Colonic mucosa (tissue), 4 donors: ENCODE measurements at regions not wholly inside any gene's neighbourhood (a gene's known extent, or its start where the extent isn't known, plus 50 kb on each side); places are given as distances from the start of the nearest gene placed in this dataset.

Experiments
- DNase-seq: peaks from one replicate; pipeline ENCODE4 v3.0.0-alpha.2; 2020
- H3K27ac ChIP-seq: fragments of 200-600 bp; one replicate; pipeline ENCODE4 v1.8.0; 2021
- H3K27me3 ChIP-seq: fragments of 200-600 bp; one replicate; pipeline ENCODE4 v1.8.0; 2021
- H3K36me3 ChIP-seq: fragments of 200-600 bp; one replicate; pipeline ENCODE4 v1.8.0; 2021
- H3K4me1 ChIP-seq: fragments of 200-600 bp; one replicate; pipeline ENCODE4 v1.8.0; 2021; ENCODE audit warnings: mild to moderate bottlenecking
- H3K4me3 ChIP-seq: fragments of 200-600 bp; one replicate; pipeline ENCODE4 v1.8.0; 2021
- H3K9ac ChIP-seq, 2 donors: one replicate each; pipeline ENCODE4 v1.7.0; 2013; ENCODE audit warnings: control low read depth in 2 of 2, low read depth in 2 of 2, low read length in 2 of 2
- H3K9me3 ChIP-seq: fragments of 200-600 bp; one replicate; pipeline ENCODE4 v1.8.0; 2021
- intact Hi-C: fragments of 100-400 bp; cut with DNase I; formaldehyde crosslinking; loops from one replicate; pipeline ENCODE4 v1.14.1; 2022
- TF ChIP-seq, protein P1 (sequence below): fragments of 200-600 bp; IDR thresholded peaks from one replicate; pipeline ENCODE4 v1.8.0; 2022; ENCODE audit warnings: antibody characterized with exemption, mild to moderate bottlenecking
- donor health status: healthy.
- donor health status: DM: no; HTN: no; CAD: no.
- donor health status: DM: no; HTN: no; CAD: no.

DNA sequence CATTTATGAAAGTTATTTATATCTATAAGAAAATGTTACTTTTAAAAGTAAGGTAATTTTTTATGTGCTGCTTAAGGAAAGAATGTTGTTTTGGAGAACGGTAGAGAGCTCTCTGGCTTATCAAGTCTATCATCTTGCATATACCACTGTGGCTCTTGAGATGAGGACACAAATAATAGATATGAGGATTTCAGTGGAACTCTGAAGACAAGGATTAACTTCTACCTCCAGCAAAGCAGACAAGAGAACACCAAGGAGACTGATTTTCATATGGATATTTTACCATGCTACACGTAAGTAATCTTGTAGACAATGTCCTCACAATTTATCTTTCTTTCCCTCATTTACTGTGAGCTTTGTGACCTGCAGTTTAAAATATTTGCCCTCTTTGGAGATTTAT is 557.5 kb upstream of the NDST4 start:
- no peaks in the 10 kb centered on the region for H3K4me1 ChIP-seq
- TF ChIP-seq, protein P1, sequence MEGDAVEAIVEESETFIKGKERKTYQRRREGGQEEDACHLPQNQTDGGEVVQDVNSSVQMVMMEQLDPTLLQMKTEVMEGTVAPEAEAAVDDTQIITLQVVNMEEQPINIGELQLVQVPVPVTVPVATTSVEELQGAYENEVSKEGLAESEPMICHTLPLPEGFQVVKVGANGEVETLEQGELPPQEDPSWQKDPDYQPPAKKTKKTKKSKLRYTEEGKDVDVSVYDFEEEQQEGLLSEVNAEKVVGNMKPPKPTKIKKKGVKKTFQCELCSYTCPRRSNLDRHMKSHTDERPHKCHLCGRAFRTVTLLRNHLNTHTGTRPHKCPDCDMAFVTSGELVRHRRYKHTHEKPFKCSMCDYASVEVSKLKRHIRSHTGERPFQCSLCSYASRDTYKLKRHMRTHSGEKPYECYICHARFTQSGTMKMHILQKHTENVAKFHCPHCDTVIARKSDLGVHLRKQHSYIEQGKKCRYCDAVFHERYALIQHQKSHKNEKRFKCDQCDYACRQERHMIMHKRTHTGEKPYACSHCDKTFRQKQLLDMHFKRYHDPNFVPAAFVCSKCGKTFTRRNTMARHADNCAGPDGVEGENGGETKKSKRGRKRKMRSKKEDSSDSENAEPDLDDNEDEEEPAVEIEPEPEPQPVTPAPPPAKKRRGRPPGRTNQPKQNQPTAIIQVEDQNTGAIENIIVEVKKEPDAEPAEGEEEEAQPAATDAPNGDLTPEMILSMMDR = no peak
- no peak for DNase-seq
- intact Hi-C loops = no loop called here
- H3K27ac ChIP-seq = no peak overlapping the region
- H3K27me3 ChIP-seq = no peaks in the 10 kb centered on the region
- H3K9ac ChIP-seq = no peak overlapping the region
- H3K4me3 ChIP-seq = no peak overlapping the region
- no peaks in the 10 kb centered on the region for H3K9me3 ChIP-seq
- H3K36me3 ChIP-seq = no peaks in the 10 kb centered on the region

DNA sequence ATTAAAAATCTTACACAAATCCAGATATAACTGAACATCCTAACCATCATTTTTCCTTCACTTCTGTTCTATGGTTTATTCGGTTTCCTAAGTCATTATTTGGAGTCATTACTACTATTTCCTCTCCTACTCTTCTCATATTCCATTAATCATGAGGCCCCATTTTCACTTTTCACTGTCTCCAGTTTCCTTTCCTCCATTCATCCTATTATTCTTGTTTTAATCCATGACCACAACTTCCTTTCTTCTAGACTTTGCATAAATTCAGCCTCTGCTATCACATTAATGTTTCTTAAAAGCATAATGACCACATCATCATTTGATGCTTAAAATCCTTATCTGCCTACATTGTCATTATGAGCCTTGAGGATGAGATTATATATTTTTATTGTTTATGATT is 555.0 kb upstream of the NDST4 start:
- H3K9me3 ChIP-seq = no peaks in the 10 kb centered on the region
- H3K36me3 ChIP-seq = no peaks in the 10 kb centered on the region
- TF ChIP-seq, protein P1 = no peak
- no peak overlapping the region for H3K9ac ChIP-seq
- no peaks in the 10 kb centered on the region for H3K4me1 ChIP-seq
- H3K27ac ChIP-seq = no peak overlapping the region
- no peak for DNase-seq
- H3K27me3 ChIP-seq = no peaks in the 10 kb centered on the region
- no peak overlapping the region for H3K4me3 ChIP-seq
- intact Hi-C loops = no loop called here

DNA sequence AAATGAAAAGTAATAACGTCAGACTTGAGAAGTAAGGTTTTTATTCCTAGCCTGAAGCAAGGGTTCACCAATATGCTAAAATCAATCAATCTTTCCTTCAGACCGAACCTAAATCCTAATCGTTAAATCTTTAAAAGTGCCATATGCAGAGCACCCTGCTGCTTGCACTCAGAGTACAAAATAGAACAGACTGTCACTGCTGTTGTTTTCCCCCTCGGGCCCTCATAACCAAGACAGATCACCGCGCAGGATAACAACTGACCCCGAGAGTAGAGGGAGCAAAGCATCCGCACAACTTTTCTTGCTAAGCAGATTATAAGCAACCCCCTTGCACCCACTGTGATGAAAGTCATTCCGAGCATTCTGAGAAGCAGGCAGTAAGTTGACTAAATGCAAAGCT is 550.9 kb upstream of the NDST4 start:
- DNase-seq = no peak
- Histone ChIP-seq H3K4me1 (no peaks in the 10 kb centered on the region), H3K27ac (no peak overlapping the region), H3K9ac (no peak overlapping the region), H3K36me3 (no peaks in the 10 kb centered on the region), H3K4me3 (no peak overlapping the region), H3K9me3 (no peaks in the 10 kb centered on the region), H3K27me3 (no peaks in the 10 kb centered on the region)
- TF ChIP-seq, protein P1 = no peak
- intact Hi-C loops = no loop called here

DNA sequence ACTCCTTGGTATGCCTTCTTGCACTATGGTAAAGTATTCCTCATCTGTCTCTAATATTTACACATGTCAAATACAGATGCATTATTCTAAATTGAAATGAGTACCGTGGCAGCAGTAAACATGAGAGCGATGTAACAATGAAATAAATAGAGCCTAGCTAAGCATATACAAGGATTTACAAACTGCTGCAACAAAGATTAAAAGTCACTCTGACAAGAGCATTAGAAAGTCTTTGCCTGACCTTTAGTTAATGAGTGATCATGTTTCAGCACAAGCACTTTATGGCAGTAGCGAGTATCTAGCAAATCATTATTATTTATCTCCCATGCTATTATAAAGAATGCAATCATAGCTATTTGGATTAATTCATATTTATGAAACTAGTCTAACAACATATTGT is 547.0 kb upstream of the NDST4 start:
- no peak for DNase-seq
- Histone ChIP-seq H3K36me3 (no peaks in the 10 kb centered on the region), H3K27me3 (no peaks in the 10 kb centered on the region), H3K9me3 (no peaks in the 10 kb centered on the region), H3K4me1 (no peaks in the 10 kb centered on the region), H3K27ac (no peak overlapping the region), H3K4me3 (no peak overlapping the region), H3K9ac (no peak overlapping the region)
- intact Hi-C loops = no loop called here
- TF ChIP-seq, protein P1 = no peak

DNA sequence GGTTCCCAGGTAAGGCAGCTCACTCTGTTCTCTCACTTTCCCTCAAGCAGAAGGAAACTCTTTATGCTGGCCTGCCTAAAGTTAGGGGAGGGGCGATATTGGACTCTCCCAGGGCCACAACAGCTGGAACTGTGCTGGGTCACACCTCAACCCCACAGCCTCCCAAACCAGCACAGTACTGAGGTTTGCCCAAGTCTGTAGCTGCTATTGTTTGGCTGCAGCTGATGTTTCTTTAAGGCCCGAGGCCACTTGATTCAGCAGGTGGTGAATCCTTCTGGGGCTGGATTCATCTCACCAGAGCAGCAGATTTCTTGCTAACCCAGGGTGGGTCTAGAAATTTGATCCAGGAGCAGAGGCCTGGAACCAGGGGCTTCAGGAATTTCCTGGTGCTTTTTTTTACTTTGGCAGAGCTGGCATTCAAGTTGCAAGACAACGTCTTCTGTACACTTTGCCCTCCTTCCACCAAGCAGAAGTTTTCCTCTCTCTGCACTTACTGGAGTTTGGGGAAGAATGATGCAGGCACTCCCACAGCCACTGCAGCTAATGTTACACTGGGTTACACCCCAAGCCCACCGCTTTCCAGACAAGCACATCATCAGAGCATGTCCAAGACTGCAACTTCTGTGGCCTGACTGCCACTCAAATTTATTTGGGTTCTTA is 544.7 kb upstream of the NDST4 start:
- Histone ChIP-seq H3K4me3 (no peak overlapping the region), H3K9me3 (no peaks in the 10 kb centered on the region), H3K27me3 (no peaks in the 10 kb centered on the region), H3K4me1 (no peaks in the 10 kb centered on the region), H3K9ac (no peak overlapping the region), H3K36me3 (no peaks in the 10 kb centered on the region), H3K27ac (no peak overlapping the region)
- intact Hi-C loops = no loop called here
- TF ChIP-seq, protein P1 = no peak
- DNase-seq = no peak
